Stomach (tissue), 8 donors: ENCODE measurements at regions not wholly inside any gene's neighbourhood (a gene's known extent, or its start where the extent isn't known, plus 50 kb on each side); places are given as distances from the start of the nearest gene placed in this dataset.

Source experiments
- DNase-seq, 2 donors: peaks; one replicate each; pipeline versions ENCODE4 v3.0.0 to v3.0.0-alpha.2; 2013 to 2019
- H3K27ac ChIP-seq, 5 donors: fragments of 200-600 bp in 4 of 5; sonication (generic) in 4 of 5; one replicate each; pipeline ENCODE4 v1.5.1; 2013 to 2019; ENCODE audit warnings: mild to moderate bottlenecking in 1 of 5, moderate library complexity in 1 of 5
- H3K27me3 ChIP-seq, 3 donors: fragments of 200-600 bp; sonication (generic); one replicate each; pipeline ENCODE4 v1.5.1; 2017 to 2019; ENCODE audit warnings: mixed run types in 1 of 3
- H3K36me3 ChIP-seq, 4 donors: fragments of 200-600 bp; sonication (generic); 1 replicate in 3 of 4; 2 replicates in 1 of 4; pipeline ENCODE4 v1.5.1; 2016 to 2019
- H3K4me1 ChIP-seq, 4 donors: fragments of 200-600 bp; sonication (generic); one replicate each; pipeline ENCODE4 v1.5.1; 2016 to 2019
- H3K4me3 ChIP-seq, 4 donors: fragments of 200-600 bp; sonication (generic) in 3 of 4; one replicate each; pipeline ENCODE4 v1.5.1; 2016 to 2019; ENCODE audit warnings: mild to moderate bottlenecking in 1 of 4
- H3K9me3 ChIP-seq, 4 donors: fragments of 200-600 bp; sonication (generic); one replicate each; pipeline ENCODE4 v1.5.1; 2016 to 2019
- EP300 ChIP-seq: sonication (generic); formaldehyde crosslinking; IDR thresholded peaks from one replicate; pipeline ENCODE4 v1.6.1; 2017; ENCODE audit warnings: antibody characterized with exemption
- POLR2A ChIP-seq, 4 donors: fragments of 450-650 bp; IDR thresholded peaks; one replicate each; pipeline ENCODE4 v1.6.1; 2016; ENCODE audit warnings: antibody characterized with exemption in 4 of 4, control low read depth in 2 of 4, mild to moderate bottlenecking in 1 of 4, moderate library complexity in 1 of 4
- POLR2AphosphoS5 ChIP-seq, 3 donors: sonication (generic); formaldehyde crosslinking; IDR thresholded peaks; one replicate each; pipeline ENCODE4 v1.6.1; 2016; ENCODE audit warnings: antibody characterized with exemption in 3 of 3
- WGBS, 5 donors: extraction: QIAGEN DNeasy Blood & Tissue Kit in 3 of 5; methylation state at CpG; one replicate each; pipeline versions ENCODE4 v1.1.5 to v1.1.7; 2013 to 2018; 5-methylcytosine and 5-hydroxymethylcytosine counted together
- intact Hi-C: fragments of 100-400 bp; cut with DNase I; formaldehyde crosslinking; loops from one replicate; pipeline ENCODE4 v1.15.1; 2023; ENCODE audit warnings: low total_unique reads
- TF ChIP-seq, protein P1 (sequence below), 7 experiments: fragments of 450-650 bp in 4 of 7; fragments of 200-600 bp in 3 of 7; sonication (generic) in 3 of 7; IDR thresholded peaks; one replicate each; pipeline ENCODE4 v1.5.1; 2016 to 2019; ENCODE audit warnings: antibody characterized with exemption in 7 of 7, control low read depth in 2 of 7, mild to moderate bottlenecking in 1 of 7
- donor health status: healthy with polysubstance abuse.
- donor health status: Bipolar disorder and iron deficiency.
- donor health status: healthy.

DNA sequence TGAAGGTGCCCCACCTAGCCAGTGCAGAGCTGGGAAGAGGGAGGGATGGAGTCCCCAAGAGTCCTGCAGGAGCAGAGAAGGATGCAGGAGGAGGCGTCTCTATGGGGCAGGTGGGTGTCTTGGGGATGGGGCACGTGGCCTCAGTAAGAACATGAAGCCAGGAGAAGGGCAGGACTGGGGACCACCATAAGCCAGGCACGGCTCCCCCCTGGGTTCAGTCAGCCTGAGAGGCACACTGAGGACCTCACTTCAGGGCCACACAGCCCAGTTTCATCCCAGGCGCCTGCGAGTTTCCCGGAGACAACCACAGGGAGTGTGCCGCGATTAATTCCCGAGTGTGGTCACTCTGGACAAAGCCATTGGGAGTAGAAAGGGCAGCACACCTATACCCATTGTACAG, 120.3 kb downstream of the GYPC start:
- Histone ChIP-seq H3K4me3 (peak overlapping the region; percentile 48 to 75 (median 64)), H3K9me3 (no peaks in the 10 kb centered on the region), H3K36me3 (no peaks in the 10 kb centered on the region), H3K4me1 (peaks cover 0 to 13% (median 12%) of the 10 kb centered on the region in 4 donors), H3K27ac (peak overlapping the region in 2 of 5 donors; percentile 59 to 66), H3K27me3 (peaks cover 0 to 8% (median 4%) of the 10 kb centered on the region in 3 donors)
- no peak for DNase-seq
- TF ChIP-seq, protein P1, sequence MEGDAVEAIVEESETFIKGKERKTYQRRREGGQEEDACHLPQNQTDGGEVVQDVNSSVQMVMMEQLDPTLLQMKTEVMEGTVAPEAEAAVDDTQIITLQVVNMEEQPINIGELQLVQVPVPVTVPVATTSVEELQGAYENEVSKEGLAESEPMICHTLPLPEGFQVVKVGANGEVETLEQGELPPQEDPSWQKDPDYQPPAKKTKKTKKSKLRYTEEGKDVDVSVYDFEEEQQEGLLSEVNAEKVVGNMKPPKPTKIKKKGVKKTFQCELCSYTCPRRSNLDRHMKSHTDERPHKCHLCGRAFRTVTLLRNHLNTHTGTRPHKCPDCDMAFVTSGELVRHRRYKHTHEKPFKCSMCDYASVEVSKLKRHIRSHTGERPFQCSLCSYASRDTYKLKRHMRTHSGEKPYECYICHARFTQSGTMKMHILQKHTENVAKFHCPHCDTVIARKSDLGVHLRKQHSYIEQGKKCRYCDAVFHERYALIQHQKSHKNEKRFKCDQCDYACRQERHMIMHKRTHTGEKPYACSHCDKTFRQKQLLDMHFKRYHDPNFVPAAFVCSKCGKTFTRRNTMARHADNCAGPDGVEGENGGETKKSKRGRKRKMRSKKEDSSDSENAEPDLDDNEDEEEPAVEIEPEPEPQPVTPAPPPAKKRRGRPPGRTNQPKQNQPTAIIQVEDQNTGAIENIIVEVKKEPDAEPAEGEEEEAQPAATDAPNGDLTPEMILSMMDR (IDR thresholded peaks at IDR 0.05), result no peak
- no peak for TF ChIP-seq EP300
- no peak for TF ChIP-seq POLR2AphosphoS5 (IDR thresholded peaks at IDR 0.05)
- no peak for TF ChIP-seq POLR2A (IDR thresholded peaks at IDR 0.05)
- intact Hi-C loops, result no loop called here
- 23 to 39% (median 29%) methylated on average over 9 of the region's 9 CpGs for WGBS, 5 donors

DNA sequence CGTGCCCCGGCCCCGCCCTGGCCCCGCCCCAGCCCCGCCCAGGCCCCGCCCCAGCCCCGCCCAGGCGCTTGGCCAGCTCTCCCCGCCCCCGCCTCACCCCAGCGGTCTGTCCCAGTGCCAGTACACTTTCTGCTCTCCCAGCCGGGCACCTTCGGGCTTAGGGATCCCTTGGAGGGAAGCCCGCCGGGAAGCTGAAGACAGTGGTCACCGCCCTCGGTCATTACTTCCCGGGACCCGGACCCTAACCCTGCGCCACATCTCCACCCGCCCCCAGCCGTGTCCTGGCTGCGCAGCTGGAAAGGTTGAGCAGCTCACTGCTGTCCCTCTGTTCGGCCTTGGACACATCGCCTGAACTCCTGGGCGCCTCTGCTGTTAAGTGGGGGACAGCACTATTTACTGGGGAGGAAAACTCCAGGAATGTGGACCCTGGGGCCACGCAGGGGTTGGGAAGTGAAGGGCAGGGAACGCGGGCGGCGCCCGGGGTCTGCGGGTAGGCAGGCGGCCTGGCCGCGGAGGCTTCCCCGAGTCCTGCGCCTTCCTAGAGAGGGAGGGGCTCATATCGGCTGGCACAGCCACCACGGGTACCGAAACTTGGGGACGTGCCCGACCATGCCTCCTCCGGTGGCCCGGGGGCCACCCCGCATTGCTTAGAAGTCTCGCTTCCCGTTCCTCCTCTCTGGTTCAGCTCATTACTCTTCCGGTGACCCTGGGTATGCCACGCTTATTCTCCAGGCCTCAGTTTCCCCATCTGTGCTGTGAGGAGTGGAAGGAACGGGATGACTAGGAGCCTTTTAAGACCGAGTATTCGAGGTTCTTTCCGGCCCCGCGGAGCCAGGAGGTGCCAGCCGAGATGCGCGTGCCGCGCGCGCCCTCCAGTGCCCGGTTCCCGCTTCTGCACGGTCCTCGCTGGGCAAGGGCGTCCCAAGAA, 121.0 kb downstream of the GYPC start:
- Histone ChIP-seq H3K36me3 (no peaks in the 10 kb centered on the region), H3K9me3 (no peaks in the 10 kb centered on the region), H3K4me3 (peak overlapping the region; percentile 48 to 75 (median 64)), H3K4me1 (peaks cover 0 to 13% (median 12%) of the 10 kb centered on the region in 4 donors), H3K27me3 (peaks cover 0 to 8% (median 4%) of the 10 kb centered on the region in 3 donors), H3K27ac (peak overlapping the region in 4 of 5 donors; percentile 12 to 66 (median 48))
- 0 to 1% (median 1%) methylated on average over 38 to 68 of the region's 68 CpGs for WGBS, 5 donors
- DNase-seq, result peak; percentile 83 to 93
- intact Hi-C loops, result no loop called here
- TF ChIP-seq EP300, result no peak
- TF ChIP-seq, protein P1 (IDR thresholded peaks at IDR 0.05), result peak in 5 of 7 experiments; percentile 72 to 88 (median 84)

DNA sequence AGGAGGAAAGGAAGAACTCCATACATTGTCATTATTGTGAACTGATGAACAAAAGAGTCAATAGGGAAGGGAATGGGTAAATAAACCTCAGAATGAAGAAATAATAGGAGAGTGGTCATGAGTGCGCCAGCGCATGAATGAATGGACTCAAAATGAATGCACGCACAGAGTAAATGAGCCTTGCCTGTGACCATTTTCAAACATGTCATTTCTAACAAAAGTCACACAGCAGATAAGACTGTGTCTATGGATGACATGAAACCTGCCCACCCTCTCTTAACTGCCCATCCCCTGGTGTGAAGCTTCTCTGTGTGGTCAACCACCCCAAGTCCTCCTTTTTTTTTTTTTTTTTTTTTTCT, 121.1 kb upstream of the TEX51 start:
- H3K9me3 ChIP-seq, result no peaks in the 10 kb centered on the region
- 12 to 27% (median 23%) methylated on average over 3 of the region's 3 CpGs for WGBS, 5 donors
- peaks cover 0 to 13% (median 12%) of the 10 kb centered on the region in 4 donors for H3K4me1 ChIP-seq
- intact Hi-C loops, result no loop called here
- H3K4me3 ChIP-seq, result peak overlapping the region; percentile 48 to 75 (median 64)
- no peak overlapping the region for H3K27ac ChIP-seq
- TF ChIP-seq POLR2A (IDR thresholded peaks at IDR 0.05), result no peak
- TF ChIP-seq EP300, result no peak
- TF ChIP-seq, protein P1 (IDR thresholded peaks at IDR 0.05), result no peak
- TF ChIP-seq POLR2AphosphoS5 (IDR thresholded peaks at IDR 0.05), result no peak
- H3K36me3 ChIP-seq, result no peaks in the 10 kb centered on the region
- no peak for DNase-seq
- H3K27me3 ChIP-seq, result peaks cover 0 to 9% (median 5%) of the 10 kb centered on the region in 3 donors

DNA sequence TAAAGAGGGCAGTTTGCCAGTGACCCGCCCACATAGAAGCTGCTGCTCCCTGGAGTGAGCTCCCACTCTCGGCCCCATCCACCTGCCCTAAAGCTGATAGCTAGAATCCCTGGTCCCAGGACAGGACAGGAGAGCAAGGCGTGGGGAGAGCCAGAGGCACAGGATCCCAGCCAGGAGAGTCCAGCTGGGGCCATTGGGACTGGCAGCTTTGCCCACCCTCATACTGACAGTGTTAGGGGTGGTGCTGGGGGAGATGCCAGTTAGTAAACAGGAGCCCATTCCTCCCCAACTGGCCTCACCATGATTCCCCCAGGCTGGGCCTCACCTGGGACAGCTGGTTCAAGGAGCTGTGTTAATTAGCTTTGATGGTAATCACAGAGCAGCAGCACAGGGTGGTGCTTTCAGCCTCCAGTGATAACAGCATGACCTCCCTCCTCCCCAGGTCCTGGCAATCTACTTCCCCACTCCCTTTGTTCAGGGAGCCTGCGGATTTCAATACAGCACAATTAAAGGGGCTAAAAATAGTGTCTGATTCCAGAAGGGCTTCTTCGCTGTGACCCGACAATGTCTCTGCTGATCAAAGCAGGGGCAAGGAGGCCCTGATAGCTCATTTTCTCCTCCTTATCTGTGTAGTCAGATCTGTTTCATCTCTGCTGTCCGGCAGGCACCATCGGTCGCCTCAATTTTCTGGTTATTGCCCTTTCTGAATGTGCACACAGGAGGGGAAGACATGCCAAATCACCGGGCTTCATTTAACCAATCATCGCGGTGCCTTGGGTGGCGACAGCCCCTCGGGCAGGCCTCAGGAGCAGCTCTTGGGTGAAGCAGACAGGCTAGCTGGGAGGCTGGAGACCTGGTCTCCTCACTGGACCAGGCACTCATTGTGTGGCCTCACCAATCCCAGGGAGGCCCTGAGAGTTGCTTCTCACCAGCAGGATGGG, 119.9 kb upstream of the TEX51 start:
- no peaks in the 10 kb centered on the region for H3K36me3 ChIP-seq
- no peak overlapping the region for H3K4me3 ChIP-seq
- TF ChIP-seq EP300 (no peak), POLR2AphosphoS5 (IDR thresholded peaks at IDR 0.05) (no peak), POLR2A (IDR thresholded peaks at IDR 0.05) (no peak)
- TF ChIP-seq, protein P1 (IDR thresholded peaks at IDR 0.05), result no peak
- WGBS, 5 donors, result 52 to 74% (median 65%) methylated on average over 13 to 14 of the region's 14 CpGs
- intact Hi-C loops, result no loop called here
- H3K4me1 ChIP-seq, result peaks cover 0 to 13% (median 12%) of the 10 kb centered on the region in 4 donors
- H3K9me3 ChIP-seq, result no peaks in the 10 kb centered on the region
- DNase-seq, result no peak
- H3K27ac ChIP-seq, result no peak overlapping the region
- peaks cover 0 to 15% (median 13%) of the 10 kb centered on the region in 3 donors for H3K27me3 ChIP-seq
